ENCODE measurements at regions not wholly inside any gene's neighbourhood (a gene's known extent, or its start where the extent isn't known, plus 50 kb on each side); places are given as distances from the start of the nearest gene placed in this dataset.

DNA sequence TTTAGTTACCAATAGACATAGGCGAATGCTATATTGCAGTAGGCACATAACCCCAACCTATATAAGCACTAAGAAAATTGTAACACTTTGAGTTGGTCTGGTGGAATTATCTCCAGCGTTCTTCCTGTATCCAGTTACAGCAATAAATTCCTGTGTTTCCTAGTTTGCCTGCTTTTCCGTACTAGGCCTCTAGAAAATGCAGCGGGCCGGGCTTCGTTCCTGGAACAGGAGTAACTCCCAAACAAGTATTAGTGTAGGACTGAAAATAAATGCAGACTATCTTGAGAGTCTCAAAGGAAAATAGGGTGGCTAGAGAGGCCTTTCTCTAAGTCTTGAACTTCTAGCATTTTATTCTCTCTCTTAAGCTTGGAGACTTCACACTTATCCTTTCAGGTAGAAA, 159.8 kb downstream of the OR13H1 start:
- Histone ChIP-seq H3K27me3 (no peaks in the 10 kb centered on the region), H3K36me3 (no peaks in the 10 kb centered on the region), H3K27ac (peak overlapping the region in 2 of 3 donors; percentile 7 to 75), H3K9me3 (no peaks in the 10 kb centered on the region), H3K4me1 (no peaks in the 10 kb centered on the region), H3K4me3 (replicated peaks in 1 of 3) (no peak overlapping the region)
- DNase-seq = no peak
- intact Hi-C loops (cut with DNase I) = no loop called here
- 94% methylated on average over 6 of the region's 6 CpGs for WGBS, 2 donors
- TF ChIP-seq POLR2A (IDR thresholded peaks at IDR 0.05) = no peak
- TF ChIP-seq, protein P1, sequence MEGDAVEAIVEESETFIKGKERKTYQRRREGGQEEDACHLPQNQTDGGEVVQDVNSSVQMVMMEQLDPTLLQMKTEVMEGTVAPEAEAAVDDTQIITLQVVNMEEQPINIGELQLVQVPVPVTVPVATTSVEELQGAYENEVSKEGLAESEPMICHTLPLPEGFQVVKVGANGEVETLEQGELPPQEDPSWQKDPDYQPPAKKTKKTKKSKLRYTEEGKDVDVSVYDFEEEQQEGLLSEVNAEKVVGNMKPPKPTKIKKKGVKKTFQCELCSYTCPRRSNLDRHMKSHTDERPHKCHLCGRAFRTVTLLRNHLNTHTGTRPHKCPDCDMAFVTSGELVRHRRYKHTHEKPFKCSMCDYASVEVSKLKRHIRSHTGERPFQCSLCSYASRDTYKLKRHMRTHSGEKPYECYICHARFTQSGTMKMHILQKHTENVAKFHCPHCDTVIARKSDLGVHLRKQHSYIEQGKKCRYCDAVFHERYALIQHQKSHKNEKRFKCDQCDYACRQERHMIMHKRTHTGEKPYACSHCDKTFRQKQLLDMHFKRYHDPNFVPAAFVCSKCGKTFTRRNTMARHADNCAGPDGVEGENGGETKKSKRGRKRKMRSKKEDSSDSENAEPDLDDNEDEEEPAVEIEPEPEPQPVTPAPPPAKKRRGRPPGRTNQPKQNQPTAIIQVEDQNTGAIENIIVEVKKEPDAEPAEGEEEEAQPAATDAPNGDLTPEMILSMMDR (IDR thresholded peaks at IDR 0.05) = no peak

DNA sequence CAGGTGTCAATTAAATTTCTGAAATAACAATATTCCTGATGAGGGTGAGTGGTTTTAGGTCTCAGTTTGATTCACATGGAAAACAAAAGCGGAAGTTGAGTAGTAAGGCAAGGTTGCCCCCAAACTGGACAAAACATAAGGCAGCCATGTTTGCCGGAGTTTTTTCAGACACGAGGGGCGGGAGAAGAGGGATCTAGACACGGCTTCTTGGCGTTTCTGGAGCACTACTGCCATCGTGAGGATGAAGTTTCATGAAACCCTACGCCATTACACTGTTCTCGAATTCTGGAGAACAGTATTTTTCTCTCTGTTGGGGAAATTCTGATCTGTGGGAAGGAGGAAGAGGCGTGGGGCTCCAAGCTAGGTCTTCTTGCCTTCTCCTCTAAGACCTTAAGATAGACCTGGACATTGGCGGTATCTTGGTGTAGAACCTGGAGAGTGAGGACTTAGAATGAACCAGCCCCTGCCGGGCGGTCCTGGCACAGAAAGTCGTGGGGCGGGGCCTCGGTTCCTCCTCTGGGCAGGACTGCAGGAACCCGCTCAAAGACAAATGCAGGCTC, 160.3 kb downstream of the OR13H1 start:
- no peaks in the 10 kb centered on the region for H3K36me3 ChIP-seq
- 89 to 96% methylated on average over 16 to 17 of the region's 17 CpGs for WGBS, 2 donors
- no peaks in the 10 kb centered on the region for H3K4me1 ChIP-seq
- TF ChIP-seq POLR2A (IDR thresholded peaks at IDR 0.05) = no peak
- TF ChIP-seq, protein P1 (IDR thresholded peaks at IDR 0.05) = peak in 3 of 6 experiments; percentile 37 to 75 (median 65)
- H3K27ac ChIP-seq = peak overlapping the region in 2 of 3 donors; percentile 75 to 85
- H3K27me3 ChIP-seq = no peaks in the 10 kb centered on the region
- H3K9me3 ChIP-seq = no peaks in the 10 kb centered on the region
- intact Hi-C loops (cut with DNase I) = no loop called here
- H3K4me3 ChIP-seq (replicated peaks in 1 of 3) = peak overlapping the region in 1 of 3 donors; percentile 35
- DNase-seq = no peak

DNA sequence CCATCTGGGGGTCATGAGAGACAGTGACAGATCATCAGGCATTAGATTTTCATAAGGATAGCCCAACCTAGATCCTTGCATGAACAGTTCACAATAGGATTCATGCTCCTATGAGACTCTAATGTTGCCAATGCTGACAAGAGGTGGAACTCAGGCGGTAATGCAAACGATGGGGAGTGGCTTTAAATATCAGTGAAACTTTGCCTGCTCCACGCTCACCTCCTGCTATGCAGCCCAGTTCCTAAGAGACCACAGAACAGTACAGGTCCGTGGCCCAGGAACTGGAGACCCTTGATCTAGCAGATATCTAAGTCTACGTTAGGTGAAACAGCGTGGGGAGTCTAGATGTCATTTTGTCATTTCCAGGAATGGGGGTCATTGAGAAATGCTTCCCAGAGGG, 165.7 kb downstream of the OR13H1 start:
- no peak overlapping the region for H3K4me3 ChIP-seq (replicated peaks in 1 of 3)
- 97 to 98% methylated on average over 6 of the region's 6 CpGs for WGBS, 2 donors
- no peak for TF ChIP-seq POLR2A (IDR thresholded peaks at IDR 0.05)
- TF ChIP-seq, protein P1 (IDR thresholded peaks at IDR 0.05) = no peak
- DNase-seq = no peak
- H3K9me3 ChIP-seq = no peaks in the 10 kb centered on the region
- no peaks in the 10 kb centered on the region for H3K27me3 ChIP-seq
- no peaks in the 10 kb centered on the region for H3K4me1 ChIP-seq
- H3K36me3 ChIP-seq = no peaks in the 10 kb centered on the region
- H3K27ac ChIP-seq = no peak overlapping the region
- intact Hi-C loops (cut with DNase I) = no loop called here

DNA sequence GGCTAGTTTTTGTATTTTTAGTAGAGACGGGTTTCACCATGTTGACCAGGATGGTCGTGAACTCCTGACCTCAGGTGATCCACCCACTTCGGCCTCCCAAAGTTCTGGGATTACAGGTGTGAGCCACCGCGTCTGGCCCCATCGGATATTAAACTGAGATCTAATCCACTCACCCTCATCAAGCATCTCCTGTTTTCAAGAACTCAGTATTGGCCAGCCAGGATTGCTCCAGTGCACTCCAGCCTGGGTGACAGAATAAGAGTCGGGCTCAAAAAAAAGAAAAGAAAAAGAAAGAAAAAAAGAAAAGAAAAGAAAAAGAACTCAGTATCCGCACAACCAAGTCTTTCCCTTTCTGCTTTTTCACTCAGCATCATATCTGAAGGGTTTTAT, 167.6 kb downstream of the OR13H1 start:
- Histone ChIP-seq H3K4me3 (replicated peaks in 1 of 3) (peak overlapping the region in 1 of 3 donors; percentile 4), H3K36me3 (no peaks in the 10 kb centered on the region), H3K27ac (no peak overlapping the region), H3K9me3 (no peaks in the 10 kb centered on the region), H3K4me1 (no peaks in the 10 kb centered on the region), H3K27me3 (no peaks in the 10 kb centered on the region)
- DNase-seq = no peak
- intact Hi-C loops (cut with DNase I) = no loop called here
- TF ChIP-seq, protein P1 (IDR thresholded peaks at IDR 0.05) = no peak
- TF ChIP-seq POLR2A (IDR thresholded peaks at IDR 0.05) = no peak
- 95 to 98% methylated on average over 8 of the region's 8 CpGs for WGBS, 2 donors

DNA sequence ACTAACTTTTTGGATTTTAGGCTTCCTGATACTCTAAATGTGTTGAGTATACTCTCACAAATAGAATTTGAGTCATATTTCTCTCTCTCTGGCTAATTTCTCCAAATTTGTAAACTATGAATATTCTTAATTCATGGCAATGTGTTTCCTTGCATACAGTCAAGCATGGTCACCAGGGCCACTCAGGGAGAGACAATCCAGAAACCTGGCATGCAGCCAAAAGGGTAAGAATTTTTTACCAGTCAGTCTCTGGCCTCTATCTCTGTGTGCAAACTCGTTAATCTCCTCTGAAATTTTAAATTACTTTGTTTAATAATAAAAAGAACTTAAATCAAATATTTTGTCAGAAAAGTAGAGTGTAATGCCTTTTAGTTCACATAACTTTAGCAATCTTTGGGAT, 179.8 kb downstream of the OR13H1 start:
- H3K4me1 ChIP-seq = no peaks in the 10 kb centered on the region
- H3K36me3 ChIP-seq = no peaks in the 10 kb centered on the region
- no peak overlapping the region for H3K4me3 ChIP-seq (replicated peaks in 1 of 3)
- 65 to 75% methylated on average over 1 of the region's 1 CpG for WGBS, 2 donors
- no peak for TF ChIP-seq POLR2A (IDR thresholded peaks at IDR 0.05)
- TF ChIP-seq, protein P1 (IDR thresholded peaks at IDR 0.05) = no peak
- intact Hi-C loops (cut with DNase I) = no loop called here
- DNase-seq = no peak
- no peaks in the 10 kb centered on the region for H3K9me3 ChIP-seq
- H3K27ac ChIP-seq = no peak overlapping the region
- H3K27me3 ChIP-seq = no peaks in the 10 kb centered on the region
